Body of pancreas (tissue), 4 donors: ENCODE measurements at regions not wholly inside any gene's neighbourhood (a gene's known extent, or its start where the extent isn't known, plus 50 kb on each side); places are given as distances from the start of the nearest gene placed in this dataset.
A peak's percentile ranks its signal among the peaks of the same experiment; 100 is the strongest.

ENCODE experiments used
- ATAC-seq: fragments of 150-250 bp; one replicate; pipeline ENCODE4 v1.9.1; 2016
- DNase-seq, 4 donors: peaks; one replicate each; pipeline ENCODE4 v3.0.0-alpha.2; 2019
- H3K27ac ChIP-seq, 4 donors: fragments of 200-600 bp; sonication (generic); 1 replicate in 3 of 4; 2 replicates in 1 of 4; pipeline versions ENCODE4 v1.5.1 to v1.6.1; 2016 to 2019; ENCODE audit warnings: mild to moderate bottlenecking in 1 of 4, mixed read lengths in 1 of 4, moderate library complexity in 1 of 4
- H3K27me3 ChIP-seq, 2 donors: fragments of 200-600 bp; sonication (generic); one replicate each; pipeline ENCODE4 v1.6.0; 2016; ENCODE audit warnings: mild to moderate bottlenecking in 1 of 2
- H3K36me3 ChIP-seq, 2 donors: fragments of 200-600 bp; sonication (generic); replicated peaks in 1 of 2; 2 replicates each; pipeline ENCODE4 v1.5.1; 2016; ENCODE audit warnings: low read depth in 2 of 2; ENCODE audit not compliant: insufficient read depth in 1 of 2
- H3K4me1 ChIP-seq: fragments of 200-600 bp; sonication (generic); one replicate; pipeline ENCODE4 v1.6.0; 2016
- H3K4me3 ChIP-seq, 2 donors: fragments of 200-600 bp; sonication (generic); 1 replicate in 1 of 2; 2 replicates in 1 of 2; pipeline ENCODE4 v1.5.1; 2016 to 2019
- H3K9me3 ChIP-seq, 3 donors: fragments of 200-600 bp; sonication (generic); 1 replicate in 2 of 3; 2 replicates in 1 of 3; pipeline ENCODE4 v1.5.1; 2016
- CTCF ChIP-seq, 7 experiments: fragments of 450-650 bp in 4 of 7; fragments of 200-600 bp in 3 of 7; sonication (generic) in 3 of 7; IDR thresholded peaks; one replicate each; pipeline ENCODE4 v1.5.1; 2016 to 2019; ENCODE audit warnings: antibody characterized with exemption in 7 of 7
- POLR2A ChIP-seq, 3 donors: fragments of 450-650 bp; IDR thresholded peaks; one replicate each; pipeline ENCODE4 v1.6.1; 2016; ENCODE audit warnings: antibody characterized with exemption in 3 of 3, mild to moderate bottlenecking in 2 of 3
- WGBS, 2 donors: methylation state at CpG; one replicate each; pipeline ENCODE4 v1.1.5; 2017; 5-methylcytosine and 5-hydroxymethylcytosine counted together
- intact Hi-C: fragments of 100-400 bp; cut with DNase I; formaldehyde crosslinking; loops from one replicate; pipeline ENCODE4 v1.15.1; 2023

GRCh38 chr3:26452363-26452762 is 170.2 kb upstream of the LRRC3B start:
- no peak for TF ChIP-seq CTCF (IDR thresholded peaks at IDR 0.05)
- TF ChIP-seq POLR2A (IDR thresholded peaks at IDR 0.05), result no peak
- DNase-seq, result no peak
- Histone ChIP-seq H3K9me3 (no peaks in the 10 kb centered on the region), H3K27ac (no peak overlapping the region), H3K36me3 (no peaks in the 10 kb centered on the region), H3K4me3 (no peak overlapping the region), H3K27me3 (no peaks in the 10 kb centered on the region), H3K4me1 (no peaks in the 10 kb centered on the region)
- no peak for ATAC-seq
- intact Hi-C loops, result no loop called here
- 54 to 66% methylated on average over 2 of the region's 2 CpGs for WGBS, 2 donors

GRCh38 chr3:26460985-26461384 is 161.6 kb upstream of the LRRC3B start:
- ATAC-seq (peak; percentile 65), DNase-seq (peak in 1 of 4 donors; percentile 32)
- H3K36me3 ChIP-seq, result no peaks in the 10 kb centered on the region
- H3K27me3 ChIP-seq, result no peaks in the 10 kb centered on the region
- no peak for TF ChIP-seq POLR2A (IDR thresholded peaks at IDR 0.05)
- no peak for TF ChIP-seq CTCF (IDR thresholded peaks at IDR 0.05)
- H3K4me3 ChIP-seq, result no peak overlapping the region
- WGBS, 2 donors, result 6 to 8% methylated on average over 3 of the region's 3 CpGs
- H3K27ac ChIP-seq, result peak overlapping the region in 1 of 4 donors; percentile 49
- intact Hi-C loops, result no loop called here
- peaks cover 0 to 7% (median 0%) of the 10 kb centered on the region in 3 donors for H3K9me3 ChIP-seq
- H3K4me1 ChIP-seq, result peaks cover 13% of the 10 kb centered on the region

- Histone ChIP-seq H3K36me3 (no peaks in the 10 kb centered on the region), H3K4me3 (no peak overlapping the region), H3K27me3 (no peaks in the 10 kb centered on the region), H3K9me3 (peaks cover 0 to 4% (median 0%) of the 10 kb centered on the region in 3 donors), H3K4me1 (no peaks in the 10 kb centered on the region), H3K27ac (no peak overlapping the region)
- 87% methylated on average over 6 of the region's 6 CpGs for WGBS, 2 donors
- ATAC-seq (no peak), DNase-seq (no peak)
- TF ChIP-seq CTCF (IDR thresholded peaks at IDR 0.05) (no peak), POLR2A (IDR thresholded peaks at IDR 0.05) (no peak)
- intact Hi-C loops, result no loop called here
Measured at GRCh38 chr3:26472345-26472744, 150.2 kb upstream of the LRRC3B start.

GRCh38 chr3:26474706-26475105 is 147.9 kb upstream of the LRRC3B start:
- no peaks in the 10 kb centered on the region for H3K36me3 ChIP-seq
- DNase-seq (no peak), ATAC-seq (no peak)
- intact Hi-C loops, result no loop called here
- H3K4me3 ChIP-seq, result no peak overlapping the region
- TF ChIP-seq POLR2A (IDR thresholded peaks at IDR 0.05), result no peak
- H3K4me1 ChIP-seq, result no peaks in the 10 kb centered on the region
- H3K27ac ChIP-seq, result no peak overlapping the region
- peaks cover 0 to 1% (median 0%) of the 10 kb centered on the region in 3 donors for H3K9me3 ChIP-seq
- 74 to 87% methylated on average over 3 of the region's 3 CpGs for WGBS, 2 donors
- no peaks in the 10 kb centered on the region for H3K27me3 ChIP-seq

GRCh38 chr3:26480377-26480776 is 142.2 kb upstream of the LRRC3B start:
- H3K4me3 ChIP-seq, result no peak overlapping the region
- intact Hi-C loops, result no loop called here
- no peaks in the 10 kb centered on the region for H3K27me3 ChIP-seq
- TF ChIP-seq POLR2A (IDR thresholded peaks at IDR 0.05), result no peak
- DNase-seq (no peak), ATAC-seq (no peak)
- H3K27ac ChIP-seq, result no peak overlapping the region
- no peaks in the 10 kb centered on the region for H3K4me1 ChIP-seq
- no peaks in the 10 kb centered on the region for H3K9me3 ChIP-seq
- H3K36me3 ChIP-seq, result no peaks in the 10 kb centered on the region

- Histone ChIP-seq H3K9me3 (no peaks in the 10 kb centered on the region), H3K4me3 (no peak overlapping the region), H3K4me1 (no peaks in the 10 kb centered on the region), H3K27me3 (no peaks in the 10 kb centered on the region), H3K36me3 (no peaks in the 10 kb centered on the region), H3K27ac (no peak overlapping the region)
- intact Hi-C loops, result no loop called here
- WGBS, 2 donors, result 71 to 77% methylated on average over 4 of the region's 4 CpGs
- peak in 1 of 7 experiments; percentile 13 for TF ChIP-seq CTCF (IDR thresholded peaks at IDR 0.05)
- TF ChIP-seq POLR2A (IDR thresholded peaks at IDR 0.05), result no peak
- DNase-seq, result no peak
- ATAC-seq, result no peak
Measured at GRCh38 chr3:26484140-26484539, 138.4 kb upstream of the LRRC3B start.
